H1 (cell line): ENCODE measurements at regions not wholly inside any gene's neighbourhood (a gene's known extent, or its start where the extent isn't known, plus 50 kb on each side); places are given as distances from the start of the nearest gene placed in this dataset.

Source experiments
- E2F6 ChIP-seq: IDR thresholded peaks from 2 replicates; pipeline ENCODE4 v1.6.1; 2012; ENCODE audit warnings: inconsistent platforms
- NRF1 ChIP-seq: IDR thresholded peaks from 2 replicates; pipeline ENCODE4 v1.6.1; 2011; ENCODE audit warnings: mild to moderate bottlenecking, low read depth, low read length, improper control_type of control experiment
- SIX5 ChIP-seq: IDR thresholded peaks from 2 replicates; pipeline ENCODE4 v1.6.1; 2011; ENCODE audit warnings: mild to moderate bottlenecking, low read depth, low read length

GRCh38 chr7:156195276-156195675, 383.0 kb upstream of the SHH start (continued):
- no peak for TF ChIP-seq E2F6
- no peak for TF ChIP-seq NRF1
- no peak for TF ChIP-seq SIX5
